ENCODE measurements at regions not wholly inside any gene's neighbourhood (a gene's known extent, or its start where the extent isn't known, plus 50 kb on each side); places are given as distances from the start of the nearest gene placed in this dataset.

- TF ChIP-seq CTCF (IDR thresholded peaks at IDR 0.05) (no peak), EZH2 (IDR thresholded peaks at IDR 0.05; ENCODE audit: borderline replicate concordance, insufficient read depth, low read depth, low read length, poor library complexity, severe bottlenecking) (no peak)
These were observed 122.3 kb upstream of the TMPRSS2 start for GRCh38 chr21:41630249-41630648.
